Upper lobe of right lung (tissue), 1 donor: ENCODE measurements at regions not wholly inside any gene's neighbourhood (a gene's known extent, or its start where the extent isn't known, plus 50 kb on each side); places are given as distances from the start of the nearest gene placed in this dataset.
A peak's percentile ranks its signal among the peaks of the same experiment; 100 is the strongest.
"Not testable (repeated sequence)": the region's sequence is repeated elsewhere in the genome, so short reads cannot be mapped to it uniquely, and the experiment has no call there.

Source experiments
- ATAC-seq: fragments of 200-7000 bp; cut with Tn5 transposase; one replicate; pipeline ENCODE4 v1.9.1; 2020; ENCODE audit warnings: mild to moderate bottlenecking, moderate library complexity
- DNase-seq: peaks from one replicate; pipeline ENCODE4 v3.0.0-alpha.2; 2020
- H3K27ac ChIP-seq: fragments of 200-600 bp; one replicate; pipeline ENCODE4 v1.8.0; 2022
- H3K27me3 ChIP-seq: fragments of 200-600 bp; one replicate; pipeline ENCODE4 v1.8.0; 2022; ENCODE audit warnings: mild to moderate bottlenecking
- H3K36me3 ChIP-seq: fragments of 200-600 bp; one replicate; pipeline ENCODE4 v1.8.0; 2022
- H3K4me1 ChIP-seq: fragments of 200-600 bp; one replicate; pipeline ENCODE4 v1.8.0; 2022
- H3K4me3 ChIP-seq: fragments of 200-600 bp; one replicate; pipeline ENCODE4 v1.8.0; 2022; ENCODE audit warnings: mild to moderate bottlenecking
- H3K9me3 ChIP-seq: fragments of 200-600 bp; one replicate; pipeline ENCODE4 v1.8.0; 2022
- intact Hi-C: fragments of 100-400 bp; cut with DNase I; formaldehyde crosslinking; loops from one replicate; pipeline ENCODE4 v1.11.0; 2022
- TF ChIP-seq, protein P1 (sequence below): fragments of 200-600 bp; IDR thresholded peaks from one replicate; pipeline ENCODE4 v1.8.0; 2022; ENCODE audit warnings: antibody characterized with exemption
- donor health status: DM: no; HTN: yes; CAD: no; lungs with severe emphysema.

DNA sequence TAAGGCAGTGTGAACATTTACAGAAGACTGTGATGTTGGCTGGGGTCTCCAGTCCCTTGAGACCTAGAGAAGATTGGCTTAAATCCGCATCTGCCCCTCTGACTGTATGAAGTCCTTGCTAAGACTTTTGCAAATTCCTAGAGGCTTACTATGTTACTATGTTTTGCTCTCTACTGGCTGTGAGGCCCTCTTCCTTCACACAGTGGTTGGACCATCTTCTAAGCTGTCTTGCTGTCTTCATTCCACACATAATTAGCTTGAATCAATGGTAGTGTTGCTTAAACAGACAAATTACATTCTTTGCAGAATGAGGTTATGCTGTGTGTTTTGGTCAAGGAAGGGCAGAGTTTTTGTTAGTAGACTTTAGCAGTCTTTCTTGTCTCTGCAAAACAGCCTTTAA is 658.0 kb downstream of the TYW1 start:
- H3K9me3 ChIP-seq = no peaks in the 10 kb centered on the region
- H3K36me3 ChIP-seq = no peaks in the 10 kb centered on the region
- intact Hi-C loops = no loop called here
- DNase-seq = no peak
- H3K4me1 ChIP-seq = peaks cover 21% of the 10 kb centered on the region
- H3K27ac ChIP-seq = no peak overlapping the region
- ATAC-seq = peak; percentile 59
- H3K27me3 ChIP-seq = no peaks in the 10 kb centered on the region
- TF ChIP-seq, protein P1, sequence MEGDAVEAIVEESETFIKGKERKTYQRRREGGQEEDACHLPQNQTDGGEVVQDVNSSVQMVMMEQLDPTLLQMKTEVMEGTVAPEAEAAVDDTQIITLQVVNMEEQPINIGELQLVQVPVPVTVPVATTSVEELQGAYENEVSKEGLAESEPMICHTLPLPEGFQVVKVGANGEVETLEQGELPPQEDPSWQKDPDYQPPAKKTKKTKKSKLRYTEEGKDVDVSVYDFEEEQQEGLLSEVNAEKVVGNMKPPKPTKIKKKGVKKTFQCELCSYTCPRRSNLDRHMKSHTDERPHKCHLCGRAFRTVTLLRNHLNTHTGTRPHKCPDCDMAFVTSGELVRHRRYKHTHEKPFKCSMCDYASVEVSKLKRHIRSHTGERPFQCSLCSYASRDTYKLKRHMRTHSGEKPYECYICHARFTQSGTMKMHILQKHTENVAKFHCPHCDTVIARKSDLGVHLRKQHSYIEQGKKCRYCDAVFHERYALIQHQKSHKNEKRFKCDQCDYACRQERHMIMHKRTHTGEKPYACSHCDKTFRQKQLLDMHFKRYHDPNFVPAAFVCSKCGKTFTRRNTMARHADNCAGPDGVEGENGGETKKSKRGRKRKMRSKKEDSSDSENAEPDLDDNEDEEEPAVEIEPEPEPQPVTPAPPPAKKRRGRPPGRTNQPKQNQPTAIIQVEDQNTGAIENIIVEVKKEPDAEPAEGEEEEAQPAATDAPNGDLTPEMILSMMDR = no peak
- H3K4me3 ChIP-seq = no peak overlapping the region

- Histone ChIP-seq H3K36me3 (no peaks in the 10 kb centered on the region), H3K27me3 (no peaks in the 10 kb centered on the region), H3K9me3 (no peaks in the 10 kb centered on the region), H3K27ac (no peak overlapping the region), H3K4me3 (no peak overlapping the region), H3K4me1 (peaks cover 21% of the 10 kb centered on the region)
- DNase-seq (no peak), ATAC-seq (no peak)
- intact Hi-C loops = no loop called here
- TF ChIP-seq, protein P1 = no peak
These were observed 658.5 kb downstream of the TYW1 start for GRCh38 chr7:67655168-67655567.

- TF ChIP-seq, protein P1 = no peak
- DNase-seq = no peak
These were observed 662.5 kb downstream of the TYW1 start for GRCh38 chr7:67659091-67659490.

GRCh38 chr7:67662804-67663203 is 666.2 kb downstream of the TYW1 start:
- H3K27ac ChIP-seq = no peak overlapping the region
- H3K4me3 ChIP-seq = no peak overlapping the region
- H3K36me3 ChIP-seq = no peaks in the 10 kb centered on the region
- ATAC-seq (no peak), DNase-seq (no peak)
- no peaks in the 10 kb centered on the region for H3K9me3 ChIP-seq
- no peaks in the 10 kb centered on the region for H3K4me1 ChIP-seq
- intact Hi-C loops = no loop called here
- H3K27me3 ChIP-seq = no peaks in the 10 kb centered on the region
- TF ChIP-seq, protein P1 = no peak

More at GRCh38 chr7:67659091-67659490, 662.5 kb downstream of the TYW1 start:
- no peak overlapping the region for H3K27ac ChIP-seq
- no peaks in the 10 kb centered on the region for H3K36me3 ChIP-seq
- no peaks in the 10 kb centered on the region for H3K27me3 ChIP-seq
- no peaks in the 10 kb centered on the region for H3K9me3 ChIP-seq
- no peak for ATAC-seq
- no peak overlapping the region for H3K4me3 ChIP-seq
- H3K4me1 ChIP-seq = peaks cover 12% of the 10 kb centered on the region
- intact Hi-C loops = no loop called here

GRCh38 chr7:67663644-67664043 is 667.0 kb downstream of the TYW1 start:
- H3K4me3 ChIP-seq = no peak overlapping the region
- TF ChIP-seq, protein P1 = no peak
- no peak overlapping the region for H3K27ac ChIP-seq
- intact Hi-C loops = no loop called here
- no peaks in the 10 kb centered on the region for H3K27me3 ChIP-seq
- H3K9me3 ChIP-seq = no peaks in the 10 kb centered on the region
- DNase-seq (no peak), ATAC-seq (no peak)
- H3K36me3 ChIP-seq = no peaks in the 10 kb centered on the region
- H3K4me1 ChIP-seq = no peaks in the 10 kb centered on the region

GRCh38 chr7:67666359-67666758 is 669.7 kb downstream of the TYW1 start:
- DNase-seq, H3K36me3 ChIP-seq, ATAC-seq, intact Hi-C loops, H3K4me3 ChIP-seq, H3K4me1 ChIP-seq, H3K27ac ChIP-seq, H3K27me3 ChIP-seq, H3K9me3 ChIP-seq: not testable (repeated sequence)
